A673 (cell line): ENCODE measurements at regions not wholly inside any gene's neighbourhood (a gene's known extent, or its start where the extent isn't known, plus 50 kb on each side); places are given as distances from the start of the nearest gene placed in this dataset.

Experiments used
- CTCF ChIP-seq: fragments of 300-800, 200-600 bp; sonication (generic); conservative IDR thresholded peaks from 2 replicates; pipeline ENCODE4 v1.5.1; 2017; ENCODE audit warnings: low read depth, mild to moderate bottlenecking, antibody characterized with exemption, low read length, moderate library complexity, mixed read lengths
- EZH2 ChIP-seq: fragments of 200-600 bp; sonication (generic); IDR thresholded peaks from 2 replicates; pipeline ENCODE4 v1.6.1; 2017; ENCODE audit warnings: borderline replicate concordance, low read depth, mild to moderate bottlenecking, mixed read lengths, antibody characterized with exemption, low read length; ENCODE audit not compliant: poor library complexity, severe bottlenecking

DNA sequence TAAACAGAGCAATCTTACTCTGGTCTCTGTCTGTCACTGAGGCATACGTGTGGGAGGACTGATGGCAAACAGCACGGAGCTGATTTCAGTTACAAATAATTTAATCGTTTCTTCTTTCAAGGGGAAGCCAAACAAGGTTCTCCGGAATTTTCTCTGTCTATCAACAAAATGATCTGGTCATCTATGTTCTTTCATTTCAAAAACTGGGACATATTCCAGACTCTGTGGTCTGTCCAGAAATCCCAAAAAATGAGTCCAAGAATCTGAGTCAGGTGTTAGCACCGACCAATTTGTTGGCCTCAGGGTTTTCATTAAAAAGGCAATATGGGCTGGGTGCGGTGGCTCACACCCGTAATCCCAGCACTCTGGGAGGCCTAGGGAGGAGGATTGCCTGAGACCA lies 69.9 kb upstream of the ZNF608 start:
- TF ChIP-seq CTCF (no peak), EZH2 (no peak)
